Suppressor macrophage treated with lipopolysaccharide for 4 hours (primary cell): ENCODE measurements at regions not wholly inside any gene's neighbourhood (a gene's known extent, or its start where the extent isn't known, plus 50 kb on each side); places are given as distances from the start of the nearest gene placed in this dataset.
"Not testable (repeated sequence)": the region's sequence is repeated elsewhere in the genome, so short reads cannot be mapped to it uniquely, and the experiment has no call there.

Experiments
- DNase-seq: peaks from one replicate; pipeline ENCODE4 v3.0.0-alpha.2; 2020

- DNase-seq = no peak
These were observed 256.0 kb upstream of the TCERG1L start for GRCh38 chr10:131567279-131568162.

- no peak for DNase-seq
These were observed 257.3 kb upstream of the TCERG1L start for GRCh38 chr10:131568866-131569265.

- no peak for DNase-seq
These were observed 258.6 kb upstream of the TCERG1L start for GRCh38 chr10:131569851-131570715.

- no peak for DNase-seq
These were observed 259.3 kb upstream of the TCERG1L start for GRCh38 chr10:131570716-131571307.

GRCh38 chr10:131571346-131571745 is 259.8 kb upstream of the TCERG1L start:
- DNase-seq = no peak

- no peak for DNase-seq
These were observed 260.3 kb upstream of the TCERG1L start for GRCh38 chr10:131571865-131572264.

GRCh38 chr10:131573256-131573655 is 261.7 kb upstream of the TCERG1L start:
- DNase-seq = no peak

GRCh38 chr10:131573707-131574106 is 262.2 kb upstream of the TCERG1L start:
- no peak for DNase-seq

GRCh38 chr10:131574363-131574706 is 262.8 kb upstream of the TCERG1L start:
- no peak for DNase-seq

GRCh38 chr10:131574707-131575430 is 263.3 kb upstream of the TCERG1L start:
- no peak for DNase-seq

GRCh38 chr10:131575877-131576276 is 264.4 kb upstream of the TCERG1L start:
- DNase-seq = no peak

- DNase-seq = no peak
These were observed 265.0 kb upstream of the TCERG1L start for GRCh38 chr10:131576341-131577177.

- no peak for DNase-seq
These were observed 265.6 kb upstream of the TCERG1L start for GRCh38 chr10:131577178-131577555.

- DNase-seq = no peak
These were observed 266.4 kb upstream of the TCERG1L start for GRCh38 chr10:131577786-131578471.

GRCh38 chr10:131578472-131578970 is 267.0 kb upstream of the TCERG1L start:
- DNase-seq = no peak

- DNase-seq = no peak
These were observed 267.9 kb upstream of the TCERG1L start for GRCh38 chr10:131579251-131580071.

GRCh38 chr10:131580076-131580652 is 268.6 kb upstream of the TCERG1L start:
- DNase-seq = no peak

- DNase-seq = no peak
These were observed 269.2 kb upstream of the TCERG1L start for GRCh38 chr10:131580674-131581073.

GRCh38 chr10:131581547-131581946 is 270.0 kb upstream of the TCERG1L start:
- not testable (repeated sequence) for DNase-seq

GRCh38 chr10:131584287-131584686 is 272.8 kb upstream of the TCERG1L start:
- no peak for DNase-seq
